Parathyroid adenoma (tissue), 2 donors: ENCODE measurements at regions not wholly inside any gene's neighbourhood (a gene's known extent, or its start where the extent isn't known, plus 50 kb on each side); places are given as distances from the start of the nearest gene placed in this dataset.

Source experiments
- H2AFZ ChIP-seq: fragments of 300-600 bp; sonication (generic); one replicate; pipeline ENCODE4 v1.7.0; 2017; ENCODE audit warnings: antibody characterized with exemption, mild to moderate bottlenecking
- H3K27ac ChIP-seq: fragments of 300-600 bp; sonication (generic); one replicate; pipeline ENCODE4 v1.7.0; 2017
- H3K27me3 ChIP-seq: fragments of 300-600 bp; sonication (generic); one replicate; pipeline ENCODE4 v1.7.0; 2017; ENCODE audit warnings: low read length; ENCODE audit not compliant: control insufficient read depth, insufficient read depth
- H3K36me3 ChIP-seq: fragments of 300-600 bp; sonication (generic); one replicate; pipeline ENCODE4 v1.7.0; 2017; ENCODE audit warnings: low read length; ENCODE audit not compliant: control insufficient read depth, insufficient read depth
- H3K4me1 ChIP-seq: fragments of 300-600 bp; sonication (generic); one replicate; pipeline ENCODE4 v1.7.0; 2017; ENCODE audit warnings: control low read depth
- H3K4me2 ChIP-seq: fragments of 300-600 bp; sonication (generic); one replicate; pipeline ENCODE4 v1.7.0; 2017; ENCODE audit warnings: low read length
- H3K4me3 ChIP-seq: fragments of 300-600 bp; sonication (generic); one replicate; pipeline ENCODE4 v1.7.0; 2017; ENCODE audit warnings: low read depth, low read length
- H3K79me2 ChIP-seq: fragments of 300-600 bp; sonication (generic); one replicate; pipeline ENCODE4 v1.7.0; 2017; ENCODE audit warnings: control low read depth
- H3K9ac ChIP-seq: fragments of 300-600 bp; sonication (generic); one replicate; pipeline ENCODE4 v1.7.0; 2017; ENCODE audit warnings: mild to moderate bottlenecking
- H3K9me3 ChIP-seq: fragments of 300-600 bp; sonication (generic); one replicate; pipeline ENCODE4 v1.7.0; 2017; ENCODE audit warnings: low read length; ENCODE audit not compliant: control insufficient read depth
- CTCF ChIP-seq: fragments of 300-600 bp; sonication (generic); IDR thresholded peaks from one replicate; pipeline ENCODE4 v1.7.0; 2017; ENCODE audit warnings: antibody characterized with exemption, mild to moderate bottlenecking
- donor health status: primary hyperparathyroidism.

- H3K4me1 ChIP-seq: no peaks in the 10 kb centered on the region
- no peaks in the 10 kb centered on the region for H3K9me3 ChIP-seq
- H3K27ac ChIP-seq: no peak overlapping the region
- no peak overlapping the region for H3K9ac ChIP-seq
- no peaks in the 10 kb centered on the region for H3K79me2 ChIP-seq
- no peak overlapping the region for H3K4me2 ChIP-seq
- no peaks in the 10 kb centered on the region for H3K27me3 ChIP-seq
- no peak for TF ChIP-seq CTCF
- no peak overlapping the region for H2AFZ ChIP-seq
- no peak overlapping the region for H3K4me3 ChIP-seq
- no peaks in the 10 kb centered on the region for H3K36me3 ChIP-seq
These were observed 167.6 kb downstream of the TTC8 start for GRCh38 chr14:88992011-88992410.

- Histone ChIP-seq H3K9me3 (no peaks in the 10 kb centered on the region), H2AFZ (no peak overlapping the region), H3K79me2 (no peaks in the 10 kb centered on the region), H3K4me2 (no peak overlapping the region), H3K9ac (no peak overlapping the region), H3K27me3 (no peaks in the 10 kb centered on the region), H3K36me3 (no peaks in the 10 kb centered on the region), H3K27ac (no peak overlapping the region), H3K4me1 (no peaks in the 10 kb centered on the region), H3K4me3 (no peak overlapping the region)
- no peak for TF ChIP-seq CTCF
These were observed 169.5 kb downstream of the TTC8 start for GRCh38 chr14:88993946-88994345.

- Histone ChIP-seq H3K79me2 (no peaks in the 10 kb centered on the region), H3K9me3 (no peaks in the 10 kb centered on the region), H2AFZ (no peak overlapping the region), H3K27me3 (no peaks in the 10 kb centered on the region), H3K4me2 (no peak overlapping the region), H3K27ac (no peak overlapping the region), H3K9ac (no peak overlapping the region), H3K4me1 (no peaks in the 10 kb centered on the region), H3K4me3 (no peak overlapping the region), H3K36me3 (no peaks in the 10 kb centered on the region)
- TF ChIP-seq CTCF: no peak
These were observed 171.2 kb downstream of the TTC8 start for GRCh38 chr14:88995437-88996198.

GRCh38 chr14:88998027-88998426 lies 173.6 kb downstream of the TTC8 start:
- Histone ChIP-seq H3K27ac (no peak overlapping the region), H2AFZ (no peak overlapping the region), H3K9ac (no peak overlapping the region), H3K4me3 (no peak overlapping the region), H3K4me1 (no peaks in the 10 kb centered on the region), H3K4me2 (no peak overlapping the region), H3K27me3 (no peaks in the 10 kb centered on the region), H3K36me3 (no peaks in the 10 kb centered on the region), H3K9me3 (no peaks in the 10 kb centered on the region), H3K79me2 (no peaks in the 10 kb centered on the region)
- TF ChIP-seq CTCF: no peak

- no peak for TF ChIP-seq CTCF
- Histone ChIP-seq H3K4me2 (no peak overlapping the region), H3K4me3 (no peak overlapping the region), H3K79me2 (no peaks in the 10 kb centered on the region), H3K27me3 (no peaks in the 10 kb centered on the region), H3K4me1 (no peaks in the 10 kb centered on the region), H3K9ac (no peak overlapping the region), H3K36me3 (no peaks in the 10 kb centered on the region), H3K27ac (no peak overlapping the region), H2AFZ (no peak overlapping the region), H3K9me3 (no peaks in the 10 kb centered on the region)
These were observed 174.7 kb downstream of the TTC8 start for GRCh38 chr14:88999137-88999536.
